Panc1 (cell line): ENCODE measurements at regions not wholly inside any gene's neighbourhood (a gene's known extent, or its start where the extent isn't known, plus 50 kb on each side); places are given as distances from the start of the nearest gene placed in this dataset.

Experiments used
- ATAC-seq: fragments of 200-7000 bp; cut with Tn5 transposase; 2 replicates; pipeline ENCODE4 v1.9.1; 2020; ENCODE audit warnings: mild to moderate bottlenecking, moderate library complexity
- BruUV-seq: library from RNA; stranded (reverse); fragments of 400-500 nt; replicated peaks from 2 replicates; lab custom pipeline; 2021; lab: Mats Ljungman, UMichigan
- CTCF ChIA-PET: fragments of 300-600 bp; sonication (Branson Sonifier 250); formaldehyde crosslinking; loops from one replicate; lab custom pipeline; 2022; ENCODE audit warnings: antibody characterized with exemption; lab: Charles Lee
- POLR2A ChIA-PET: fragments of 300-600 bp; sonication (Branson Sonifier 250); formaldehyde crosslinking; loops from one replicate; lab custom pipeline; 2022; ENCODE audit warnings: antibody characterized with exemption; lab: Charles Lee
- DNase-seq: peaks from one replicate; pipeline ENCODE4 v3.0.0-alpha.2; 2010; ENCODE audit warnings: low read depth, low spot score
- H3K27ac ChIP-seq: 2 replicates; pipeline ENCODE4 v1.5.1; 2011; ENCODE audit warnings: mild to moderate bottlenecking, low read length, inconsistent platforms
- H3K27me3 ChIP-seq: fragments of 200-500 bp; sonication (Bioruptor generic); 2 replicates; pipeline ENCODE4 v1.6.0; 2014; ENCODE audit warnings: low read length, inconsistent platforms; ENCODE audit not compliant: control insufficient read depth, insufficient read depth
- H3K36me3 ChIP-seq: fragments of 200-500 bp; sonication (Bioruptor generic); 2 replicates; pipeline ENCODE4 v1.5.1; 2014; ENCODE audit warnings: inconsistent platforms, mild to moderate bottlenecking, low read length, moderate library complexity; ENCODE audit not compliant: control insufficient read depth, insufficient read depth
- H3K4me1 ChIP-seq: 2 replicates; pipeline ENCODE4 v1.5.1; 2011; ENCODE audit warnings: inconsistent platforms, mild to moderate bottlenecking, low read length, moderate library complexity; ENCODE audit not compliant: control insufficient read depth, insufficient read depth
- H3K4me3 ChIP-seq, 2 experiments: 2 replicates each; pipeline ENCODE4 v1.5.1; 2011 to 2012; ENCODE audit warnings: low read depth in 2 of 2, low read length in 2 of 2, mild to moderate bottlenecking in 2 of 2, inconsistent platforms in 1 of 2, moderate library complexity in 1 of 2
- H3K9me3 ChIP-seq: fragments of 200-500 bp; sonication (Bioruptor generic); 2 replicates; pipeline ENCODE4 v1.5.1; 2014; ENCODE audit warnings: low read depth, mild to moderate bottlenecking, inconsistent platforms, low read length, moderate library complexity; ENCODE audit not compliant: control insufficient read depth, insufficient read depth
- CTCF ChIP-seq: fragments of 450-650 bp; IDR thresholded peaks from 2 replicates; pipeline ENCODE4 v1.5.1; 2017; ENCODE audit warnings: mild to moderate bottlenecking
- POLR2AphosphoS5 ChIP-seq: IDR thresholded peaks from 2 replicates; pipeline ENCODE4 v1.6.1; 2012; ENCODE audit warnings: mild to moderate bottlenecking, low read depth, low read length, moderate library complexity
- REST ChIP-seq, 2 experiments: IDR thresholded peaks; 2 replicates each; pipeline ENCODE4 v1.6.1; 2011 to 2012; ENCODE audit warnings: low read depth in 2 of 2, control low read depth in 1 of 2, low read length in 1 of 2, mild to moderate bottlenecking in 1 of 2, moderate library complexity in 1 of 2; ENCODE audit not compliant: insufficient read depth in 1 of 2
- SIN3A ChIP-seq: IDR thresholded peaks from 2 replicates; pipeline ENCODE4 v1.6.1; 2012; ENCODE audit warnings: low read depth, mild to moderate bottlenecking, low read length, moderate library complexity, borderline replicate concordance; ENCODE audit not compliant: insufficient read depth
- TCF7L2 ChIP-seq: IDR thresholded peaks from 2 replicates; pipeline ENCODE4 v1.6.1; 2011; ENCODE audit warnings: mild to moderate bottlenecking, low read depth, low read length, inconsistent platforms
- in situ Hi-C: cut with HindIII; loops from 2 replicates; pipeline ENCODE4 v1.10.0; 2016; ENCODE audit warnings: low sequenced_read_pairs, low pct_unique_long_range_greater_than_20kb
- intact Hi-C: fragments of 100-400 bp; cut with micrococcal nuclease; formaldehyde crosslinking; loops from one replicate; pipeline ENCODE4 v1.10.0; 2022; ENCODE audit not compliant: unreplicated experiment

- H3K9me3 ChIP-seq: no peaks in the 10 kb centered on the region
- CTCF ChIA-PET: no interaction called here
- POLR2A ChIA-PET: interaction anchor here (0.6 kb wide), 1 partner anchor 49 kb away, joined by 3 read pairs; no protein-coding TSS in a partner anchor
- intact Hi-C loops: no loop called here
- DNase-seq: no peak
- peaks cover 2% of the 10 kb centered on the region for H3K27me3 ChIP-seq
- no peak overlapping the region for H3K27ac ChIP-seq
- no peaks in the 10 kb centered on the region for H3K36me3 ChIP-seq
- H3K4me1 ChIP-seq: no peaks in the 10 kb centered on the region
- no peak for TF ChIP-seq REST (IDR thresholded peaks at IDR 0.05; ENCODE audit: insufficient read depth in 1 of 2, low read depth in 2 of 2, low read length in 1 of 2)
- no peak for TF ChIP-seq TCF7L2
- no peak for TF ChIP-seq CTCF
- no peak for TF ChIP-seq SIN3A
- TF ChIP-seq POLR2AphosphoS5: no peak
- no peak for ATAC-seq
- no TSS peak for BruUV-seq
- in situ Hi-C loops: no loop called here
- H3K4me3 ChIP-seq: no peak overlapping the region
These were observed 165.4 kb upstream of the CRY1 start for GRCh38 chr12:107258780-107259179.

GRCh38 chr12:107263980-107264379 lies 170.6 kb upstream of the CRY1 start:
- Histone ChIP-seq H3K4me3 (no peak overlapping the region), H3K27ac (no peak overlapping the region), H3K27me3 (peaks cover under 1% of the 10 kb centered on the region; the same call in 1 of the 2 replicates), H3K36me3 (no peaks in the 10 kb centered on the region), H3K9me3 (no peaks in the 10 kb centered on the region), H3K4me1 (no peaks in the 10 kb centered on the region)
- intact Hi-C loops (no loop called here), in situ Hi-C loops (no loop called here)
- DNase-seq (no peak), ATAC-seq (no peak)
- BruUV-seq: no TSS peak
- TF ChIP-seq CTCF (no peak), TCF7L2 (no peak), REST (IDR thresholded peaks at IDR 0.05; ENCODE audit: insufficient read depth in 1 of 2, low read depth in 2 of 2, low read length in 1 of 2) (no peak), POLR2AphosphoS5 (no peak), SIN3A (no peak)
- POLR2A ChIA-PET: no interaction called here
- CTCF ChIA-PET: no interaction called here
